Right lobe of liver (tissue), 6 donors: ENCODE measurements at regions not wholly inside any gene's neighbourhood (a gene's known extent, or its start where the extent isn't known, plus 50 kb on each side); places are given as distances from the start of the nearest gene placed in this dataset.
"Not testable (repeated sequence)": the region's sequence is repeated elsewhere in the genome, so short reads cannot be mapped to it uniquely, and the experiment has no call there.

Source experiments
- ATAC-seq, 4 donors: fragments of 200-7000 bp; cut with Tn5 transposase; one replicate each; pipeline ENCODE4 v1.9.1; 2020; ENCODE audit warnings: mild to moderate bottlenecking in 4 of 4, moderate library complexity in 4 of 4
- DNase-seq, 3 donors: peaks; one replicate each; pipeline ENCODE4 v3.0.0-alpha.2; 2020
- H3K27ac ChIP-seq, 3 donors: fragments of 200-600 bp; one replicate each; pipeline ENCODE4 v1.8.0; 2022
- H3K27me3 ChIP-seq, 2 donors: fragments of 200-600 bp; one replicate each; pipeline ENCODE4 v1.8.0; 2022
- H3K36me3 ChIP-seq, 4 donors: fragments of 200-600 bp; sonication (generic) in 1 of 4; one replicate each; pipeline versions ENCODE4 v1.5.1 to v1.8.0; 2017 to 2022; ENCODE audit warnings: control low read depth in 1 of 4
- H3K4me1 ChIP-seq, 4 donors: fragments of 200-600 bp; sonication (generic) in 1 of 4; one replicate each; pipeline versions ENCODE4 v1.5.1 to v1.8.0; 2017 to 2022; ENCODE audit warnings: control low read depth in 1 of 4
- H3K4me3 ChIP-seq, 3 donors: fragments of 200-600 bp; one replicate each; pipeline ENCODE4 v1.8.0; 2022
- H3K9me3 ChIP-seq, 4 donors: fragments of 200-600 bp; sonication (generic) in 1 of 4; one replicate each; pipeline versions ENCODE4 v1.5.1 to v1.8.0; 2017 to 2022; ENCODE audit warnings: control low read depth in 1 of 4
- CTCF ChIP-seq, 4 donors: fragments of 200-600 bp in 3 of 4; fragments of 450-650 bp in 1 of 4; IDR thresholded peaks; one replicate each; pipeline versions ENCODE4 v1.5.1 to v1.8.0; 2016 to 2022; ENCODE audit warnings: antibody characterized with exemption in 4 of 4, mild to moderate bottlenecking in 2 of 4
- POLR2A ChIP-seq: fragments of 450-650 bp; IDR thresholded peaks from one replicate; pipeline ENCODE4 v1.6.1; 2017; ENCODE audit warnings: antibody characterized with exemption, mild to moderate bottlenecking
- WGBS: methylation state at CpG from one replicate; pipeline ENCODE4 v1.1.6; 2018; ENCODE audit warnings: low coverage, low lambda C conversion rate; ENCODE audit not compliant: insufficient coverage; ENCODE audit errors: missing lambda C conversion rate; 5-methylcytosine and 5-hydroxymethylcytosine counted together
- intact Hi-C, 2 donors: fragments of 100-400 bp; cut with DNase I; formaldehyde crosslinking; loops; one replicate each; pipeline versions ENCODE4 v1.11.2 to v1.14.1; 2022
- donor health status: DM: no; HTN: yes; CAD: no.
- donor health status: DM: no; HTN: no; CAD: no.
- donor health status: DM: no; HTN: no; CAD: no.
- donor health status: DM: no; HTN: yes; CAD: no.
- donor health status: DM: no; HTN: yes; CAD: no.

GRCh38 chr12:93237235-93237915 is 140.3 kb upstream of the NUDT4 start:
- peak in 1 of 4 donors; percentile 18 for TF ChIP-seq CTCF (IDR thresholded peaks at IDR 0.05)
- no peak for TF ChIP-seq POLR2A
- WGBS = 22% methylated on average over 4 of the region's 4 CpGs
- Histone ChIP-seq H3K36me3 (no peaks in the 10 kb centered on the region), H3K9me3 (no peaks in the 10 kb centered on the region), H3K27ac (peak overlapping the region; percentile 9 to 80 (median 79)), H3K27me3 (no peaks in the 10 kb centered on the region), H3K4me1 (peaks cover 0 to 36% (median 7%) of the 10 kb centered on the region in 4 donors), H3K4me3 (no peak overlapping the region)
- intact Hi-C loops = loop anchor here in 1 of 2 donors (10.0 kb wide), 1 partner anchor 83 kb away; no protein-coding TSS in a partner anchor
- DNase-seq (peak; percentile 54 to 92 (median 86)), ATAC-seq (peak; percentile 84 to 95 (median 91))

GRCh38 chr12:93238512-93239262 is 139.0 kb upstream of the NUDT4 start:
- intact Hi-C loops = loop anchor here in 1 of 2 donors (10.0 kb wide), 1 partner anchor 84 kb away; no protein-coding TSS in a partner anchor
- 84% methylated on average over 5 of the region's 6 CpGs for WGBS
- not testable (repeated sequence) for DNase-seq, ATAC-seq, H3K27me3 ChIP-seq, H3K4me3 ChIP-seq, H3K36me3 ChIP-seq, H3K27ac ChIP-seq, H3K9me3 ChIP-seq
- peaks cover 0 to 38% (median 7%) of the 10 kb centered on the region in 4 donors for H3K4me1 ChIP-seq

GRCh38 chr12:93239789-93240188 is 137.9 kb upstream of the NUDT4 start:
- not testable (repeated sequence) for DNase-seq, H3K36me3 ChIP-seq, H3K27ac ChIP-seq, ATAC-seq, H3K27me3 ChIP-seq, H3K4me3 ChIP-seq, H3K9me3 ChIP-seq
- WGBS = 100% methylated on average over 2 of the region's 2 CpGs
- intact Hi-C loops = loop anchor here in 1 of 2 donors (10.0 kb wide), 1 partner anchor 85 kb away; no protein-coding TSS in a partner anchor
- H3K4me1 ChIP-seq = peaks cover 0 to 40% (median 8%) of the 10 kb centered on the region in 4 donors

- Histone ChIP-seq H3K9me3 (no peaks in the 10 kb centered on the region), H3K27ac (no peak overlapping the region), H3K36me3 (no peaks in the 10 kb centered on the region), H3K4me1 (peaks cover 0 to 20% (median 6%) of the 10 kb centered on the region in 4 donors), H3K27me3 (no peaks in the 10 kb centered on the region), H3K4me3 (no peak overlapping the region)
- 56% methylated on average over 5 of the region's 6 CpGs for WGBS
- TF ChIP-seq POLR2A (no peak), CTCF (IDR thresholded peaks at IDR 0.05) (no peak)
- intact Hi-C loops = no loop called here
- DNase-seq (no peak), ATAC-seq (no peak)
These were observed 135.4 kb upstream of the NUDT4 start for GRCh38 chr12:93242154-93242972.

GRCh38 chr12:93243382-93243688 is 134.4 kb upstream of the NUDT4 start:
- Histone ChIP-seq H3K4me3 (no peak overlapping the region), H3K4me1 (peaks cover 0 to 14% (median 6%) of the 10 kb centered on the region in 4 donors), H3K36me3 (no peaks in the 10 kb centered on the region), H3K27ac (peak overlapping the region in 2 of 3 donors; percentile 47 to 79), H3K27me3 (no peaks in the 10 kb centered on the region), H3K9me3 (no peaks in the 10 kb centered on the region)
- intact Hi-C loops = no loop called here
- WGBS = 78% methylated on average over 3 of the region's 3 CpGs
- ATAC-seq (no peak), DNase-seq (no peak)
- TF ChIP-seq POLR2A = no peak
